HEK293 (cell line): ENCODE measurements at regions not wholly inside any gene's neighbourhood (a gene's known extent, or its start where the extent isn't known, plus 50 kb on each side); places are given as distances from the start of the nearest gene placed in this dataset.

ENCODE experiments used
- PBX3 ChIP-seq: sonication (generic); formaldehyde crosslinking; IDR thresholded peaks from 2 replicates; pipeline ENCODE4 v1.8.1; 2022; ENCODE audit warnings: mild to moderate bottlenecking, moderate library complexity, missing genetic modification reagents
- YY2 ChIP-seq: fragments of 450-650 bp; formaldehyde crosslinking; IDR thresholded peaks from 2 replicates; pipeline ENCODE4 v1.5.1; 2016; ENCODE audit warnings: missing biosample characterization, missing genetic modification characterization
- ZBTB1 ChIP-seq: fragments of 450-650 bp; formaldehyde crosslinking; IDR thresholded peaks from 2 replicates; pipeline ENCODE4 v1.5.1; 2016; ENCODE audit warnings: missing biosample characterization, missing genetic modification characterization
- ZNF184 ChIP-seq: fragments of 450-650 bp; IDR thresholded peaks from 2 replicates; pipeline ENCODE4 v1.5.1; 2018; ENCODE audit warnings: missing biosample characterization, mild to moderate bottlenecking, missing genetic modification characterization
- ZNF24 ChIP-seq: fragments of 450-650 bp; formaldehyde crosslinking; IDR thresholded peaks from 2 replicates; pipeline ENCODE4 v1.5.1; 2016; ENCODE audit warnings: missing biosample characterization, missing genetic modification characterization

- TF ChIP-seq ZNF184 (tag by site-specific recombination) (no peak), YY2 (tag by site-specific recombination) (no peak), ZBTB1 (no peak), PBX3 (CRISPR knock-in tag) (no peak), ZNF24 (tag by site-specific recombination) (no peak)
These were observed 162.3 kb upstream of the TMC3 start for GRCh38 chr15:81536356-81536755.
